ENCODE measurements at regions not wholly inside any gene's neighbourhood (a gene's known extent, or its start where the extent isn't known, plus 50 kb on each side); places are given as distances from the start of the nearest gene placed in this dataset.
"Not testable (repeated sequence)": the region's sequence is repeated elsewhere in the genome, so short reads cannot be mapped to it uniquely, and the experiment has no call there.

GRCh38 chr2:219727771-219728429 is 100.5 kb downstream of the SLC4A3 start:
- DNase-seq, result no peak

DNA sequence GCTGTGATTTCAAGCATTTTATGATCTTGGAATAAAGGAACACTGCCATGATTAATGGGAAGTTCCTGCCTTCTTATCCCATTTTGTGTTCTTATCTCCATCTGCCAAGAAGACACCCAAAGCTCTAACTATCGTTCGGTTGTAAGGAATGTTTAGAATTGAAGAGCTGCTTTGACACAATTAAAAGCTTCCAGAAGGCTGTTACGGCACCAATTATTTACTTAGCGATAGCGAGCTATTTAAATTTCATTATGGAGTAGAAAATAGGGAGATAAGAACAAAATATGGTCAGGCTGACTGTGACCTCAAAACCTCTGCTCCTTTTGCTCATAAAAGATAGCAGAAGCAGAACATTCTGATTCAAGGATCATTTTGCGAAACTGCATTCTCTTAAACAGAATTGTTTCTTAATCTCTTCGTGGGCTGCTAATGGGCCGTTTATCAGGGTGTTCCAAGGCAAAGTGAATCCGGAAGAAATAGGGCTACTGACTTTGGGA is 101.6 kb downstream of the SLC4A3 start:
- DNase-seq, result no peak

- DNase-seq, result no peak
Measured at GRCh38 chr2:219731173-219731572, 103.7 kb downstream of the SLC4A3 start.

DNA sequence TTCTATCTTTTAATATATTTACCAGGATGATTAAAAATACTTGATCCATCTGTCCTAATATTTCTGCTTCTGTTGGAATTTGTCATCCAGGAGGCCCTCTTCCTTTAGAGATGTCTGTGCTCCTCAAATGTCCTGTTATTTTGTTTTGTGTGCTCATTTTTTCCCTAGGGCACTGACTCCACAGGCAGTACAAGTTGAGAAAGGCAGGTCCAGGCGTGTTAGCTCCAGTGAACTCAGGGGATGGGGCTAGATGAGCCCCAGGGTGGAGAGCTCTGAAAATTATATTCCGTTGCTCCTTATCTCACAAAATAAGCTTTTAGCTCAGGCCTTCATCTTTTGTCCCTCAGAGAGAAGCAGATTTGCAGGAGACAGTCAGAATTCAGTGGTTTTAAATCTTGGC is 105.7 kb downstream of the SLC4A3 start:
- DNase-seq, result no peak

- DNase-seq, result no peak
Measured at GRCh38 chr2:219733746-219734145, 106.3 kb downstream of the SLC4A3 start.

GRCh38 chr2:219736209-219736608 is 108.8 kb downstream of the SLC4A3 start:
- DNase-seq, result no peak

GRCh38 chr2:219737270-219737691 is 109.9 kb downstream of the SLC4A3 start:
- DNase-seq, result no peak

GRCh38 chr2:219739066-219739465 is 111.6 kb downstream of the SLC4A3 start:
- no peak for DNase-seq

DNA sequence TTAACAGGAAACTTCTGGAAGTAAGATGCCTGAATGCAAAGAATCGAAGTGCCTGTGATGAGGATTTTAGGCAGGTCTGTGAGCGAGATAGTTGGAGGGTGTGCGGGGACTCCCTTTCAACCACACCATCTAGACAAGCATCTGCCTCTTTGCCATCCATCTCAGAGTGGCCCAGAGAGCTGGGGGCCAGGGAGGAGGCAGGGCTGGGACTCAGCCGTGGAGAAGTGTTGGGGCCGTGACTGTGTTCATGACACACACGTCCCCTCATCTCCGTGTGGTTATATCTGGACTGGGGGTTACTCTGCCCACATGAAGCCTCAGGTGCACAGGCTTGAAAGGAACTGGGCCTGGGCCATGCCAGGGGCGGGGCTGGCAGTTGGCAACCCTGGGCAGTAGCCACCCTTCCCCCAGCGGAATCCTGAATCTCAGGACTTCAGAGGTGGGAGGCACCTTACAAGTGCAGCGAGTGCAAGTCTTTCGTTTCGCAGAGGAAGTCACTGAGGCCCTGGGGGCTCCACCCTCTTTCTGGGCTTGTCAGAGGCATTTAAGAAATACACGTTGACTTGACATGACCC is 112.5 kb downstream of the SLC4A3 start:
- DNase-seq, result no peak

GRCh38 chr2:219743548-219743947 is 116.1 kb downstream of the SLC4A3 start:
- no peak for DNase-seq

- no peak for DNase-seq
Measured at GRCh38 chr2:219744066-219744465, 116.6 kb downstream of the SLC4A3 start.

DNA sequence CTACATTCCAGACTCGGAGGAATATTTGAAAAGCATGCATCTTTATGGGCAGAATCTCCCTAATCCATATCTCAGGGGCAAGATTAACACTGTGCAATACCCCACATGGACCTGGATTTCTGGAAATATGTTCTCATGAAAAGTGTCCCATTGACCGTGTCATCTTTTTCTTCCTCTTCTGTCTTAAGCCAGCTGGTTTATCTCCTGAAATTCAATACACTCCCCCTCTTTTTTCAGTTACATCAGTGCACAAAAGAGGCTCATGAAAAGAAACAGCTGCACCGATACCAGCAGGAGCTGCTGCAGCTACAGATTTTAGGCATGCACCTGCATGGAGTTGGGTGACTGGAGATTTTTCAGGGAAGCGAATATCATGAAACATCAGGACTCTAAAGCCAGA is 117.2 kb downstream of the SLC4A3 start:
- DNase-seq, result no peak

DNA sequence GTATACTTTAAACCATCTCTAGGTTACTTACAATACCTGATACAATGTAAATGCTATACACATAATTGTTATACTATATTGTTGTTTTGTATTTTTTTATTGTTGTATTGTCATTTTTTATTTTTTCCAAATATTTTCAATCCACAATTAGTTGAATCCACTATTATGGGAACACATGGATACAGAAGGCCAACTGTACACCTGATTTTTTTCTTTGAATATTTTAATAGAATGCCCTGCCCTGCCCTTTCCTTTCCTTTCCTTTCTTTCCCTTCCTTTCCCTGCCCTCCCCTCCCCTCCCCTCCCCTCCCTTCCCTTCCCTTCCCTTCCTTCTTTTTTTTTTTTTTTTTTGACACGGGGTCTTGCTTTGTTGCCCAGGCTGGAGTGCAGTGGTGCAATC is 120.2 kb downstream of the SLC4A3 start:
- DNase-seq, result no peak

GRCh38 chr2:219748671-219749570 is 121.5 kb downstream of the SLC4A3 start:
- DNase-seq, result no peak

DNA sequence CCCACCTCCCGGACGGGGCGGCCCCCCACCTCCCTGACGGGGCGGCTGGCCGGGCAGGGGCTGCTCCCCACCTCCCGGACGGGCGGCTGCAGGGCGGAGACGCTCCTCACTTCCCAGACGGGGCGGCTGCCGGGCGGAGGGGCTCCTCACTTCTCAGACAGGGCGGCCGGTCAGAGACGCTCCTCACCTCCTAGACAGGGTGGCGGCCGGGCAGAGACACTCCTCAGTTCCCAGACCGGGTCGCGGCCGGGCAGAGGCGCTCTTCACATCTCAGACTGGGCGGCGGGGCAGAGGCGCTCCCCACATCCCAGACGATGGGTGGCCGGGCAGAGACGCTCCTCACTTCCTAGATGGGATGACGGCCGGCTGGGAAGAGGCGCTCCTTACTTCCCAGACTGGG is 123.7 kb downstream of the SLC4A3 start:
- not testable (repeated sequence) for DNase-seq

DNA sequence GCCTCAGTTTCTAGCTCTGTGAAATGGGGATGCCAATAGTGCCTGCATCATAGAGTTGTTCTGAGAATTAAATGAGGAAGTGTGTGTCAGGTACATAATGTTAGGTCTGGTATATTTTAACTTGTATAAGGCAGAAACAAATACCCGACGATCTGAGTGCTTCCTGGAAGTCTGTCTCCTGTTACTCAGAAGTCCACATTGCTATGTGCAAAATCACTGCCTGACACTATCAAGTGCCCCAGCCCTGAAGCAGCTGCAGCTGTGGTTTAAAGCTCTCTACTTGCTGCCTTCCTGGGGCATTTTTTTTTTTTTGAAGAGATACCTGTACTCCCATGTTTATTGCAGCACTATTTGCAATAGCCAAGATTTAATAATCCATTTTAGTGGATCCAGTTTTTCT is 125.3 kb downstream of the SLC4A3 start:
- no peak for DNase-seq

GRCh38 chr2:219758907-219759680 is 131.7 kb downstream of the SLC4A3 start:
- DNase-seq, result no peak

DNA sequence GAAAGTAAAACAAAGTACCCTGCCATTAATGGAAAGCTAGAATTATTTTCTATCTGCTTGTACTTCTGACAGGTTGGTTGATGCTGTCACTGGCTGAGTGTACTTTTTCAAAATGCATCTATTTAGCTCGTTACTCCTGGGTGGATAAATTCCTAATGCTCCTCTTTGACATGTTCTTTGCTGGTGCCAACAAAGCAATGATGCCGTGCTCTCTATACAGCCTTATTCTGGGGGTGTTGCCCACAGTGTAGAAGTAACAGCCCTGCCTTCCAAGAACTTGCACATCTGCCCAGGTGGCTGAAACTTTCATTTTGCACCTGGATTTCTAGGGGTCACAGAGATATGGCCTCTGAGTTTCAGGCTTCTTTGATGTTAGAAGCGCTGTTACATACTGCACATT is 132.4 kb downstream of the SLC4A3 start:
- DNase-seq, result no peak

GRCh38 chr2:219765231-219765911 is 137.9 kb downstream of the SLC4A3 start:
- DNase-seq, result no peak

DNA sequence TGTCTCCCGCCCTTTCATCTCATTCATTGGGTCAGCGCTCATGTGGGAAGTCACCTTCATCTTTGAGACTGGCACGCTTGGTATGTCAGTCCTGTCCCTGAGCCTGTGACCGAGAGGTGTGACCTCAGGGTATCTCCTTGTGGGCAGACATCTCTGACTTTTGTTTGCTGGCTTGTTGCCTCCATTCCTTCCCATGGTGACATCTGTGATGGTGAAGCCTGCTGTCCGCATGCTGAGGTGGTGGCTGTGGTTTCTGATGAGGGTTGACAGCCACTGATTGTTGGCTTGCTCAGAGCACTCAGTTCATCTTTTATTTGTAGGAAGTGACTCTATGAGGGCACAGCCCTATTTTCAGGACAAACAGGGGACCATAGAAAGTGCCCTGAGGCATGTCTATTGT is 139.2 kb downstream of the SLC4A3 start:
- DNase-seq, result no peak

DNA sequence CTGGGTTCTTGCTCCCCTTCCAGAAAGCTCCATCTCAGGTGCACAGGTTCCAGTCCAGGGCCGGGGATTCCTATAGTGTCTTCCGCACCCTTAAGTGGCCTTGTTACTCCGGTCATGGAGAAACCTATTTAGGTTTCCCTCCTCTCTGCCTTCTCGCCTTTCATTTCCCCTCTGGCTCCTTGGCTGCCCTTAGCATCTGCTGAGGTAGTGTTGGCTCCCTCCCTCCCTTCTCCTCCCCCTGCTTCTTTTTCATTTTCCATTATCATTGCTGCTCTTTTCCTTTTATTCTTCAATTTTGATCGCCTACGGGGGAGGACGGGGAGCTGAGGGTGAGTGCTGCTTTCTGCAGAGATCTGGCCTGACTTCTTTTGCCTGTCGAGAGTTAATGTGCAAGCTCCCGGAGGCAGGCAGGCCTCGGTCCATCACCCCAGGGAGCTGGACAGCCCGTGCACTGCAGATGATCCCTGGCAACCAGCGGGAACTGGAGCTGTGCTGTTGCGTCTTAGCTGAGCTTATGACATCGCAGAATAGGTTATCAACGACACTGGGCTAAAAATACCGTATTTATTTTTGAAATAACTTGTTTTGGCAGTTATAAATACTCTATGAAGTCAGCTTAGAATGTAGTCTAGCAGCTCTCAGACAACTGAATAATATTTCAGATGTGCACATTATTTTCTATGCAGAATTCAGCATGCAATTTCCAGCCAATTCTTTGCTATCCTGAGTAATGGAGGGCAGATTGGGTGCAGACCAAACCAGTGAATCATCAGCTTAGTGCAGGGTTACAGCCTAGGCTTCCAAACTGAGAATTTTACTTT is 141.9 kb downstream of the SLC4A3 start:
- no peak for DNase-seq

Data from NCI-H187 treated with DMSO at 0.1 percent for 48 hours (cell line).